HG02610 (cell line): ENCODE measurements at regions not wholly inside any gene's neighbourhood (a gene's known extent, or its start where the extent isn't known, plus 50 kb on each side); places are given as distances from the start of the nearest gene placed in this dataset.

Source experiments
- ATAC-seq: cut with Tn5 transposase; IDR thresholded peaks from one replicate; pipeline ENCODE4 v1.9.1; 2021; ENCODE audit warnings: mild to moderate bottlenecking, moderate library complexity; ENCODE audit not compliant: unreplicated experiment

DNA sequence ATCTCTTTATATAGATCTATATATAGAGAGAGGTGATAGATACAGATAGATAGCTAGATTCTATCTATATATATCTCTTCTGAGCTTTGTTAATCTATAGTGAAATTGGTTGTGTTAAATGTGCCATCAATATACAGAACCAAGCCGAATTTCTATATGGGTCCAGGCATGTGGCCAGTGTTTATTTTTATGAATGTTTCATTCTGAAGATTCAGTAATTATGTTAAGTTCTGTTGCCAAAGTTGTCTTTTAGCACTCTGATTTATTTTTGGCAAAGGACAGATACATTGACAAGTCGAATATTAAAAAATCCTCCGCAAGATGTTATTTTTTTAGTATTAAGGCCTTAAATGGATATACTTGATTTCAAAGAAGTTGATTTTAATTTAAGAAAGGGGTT lies 190.4 kb upstream of the HTR2A start:
- no peak for ATAC-seq

DNA sequence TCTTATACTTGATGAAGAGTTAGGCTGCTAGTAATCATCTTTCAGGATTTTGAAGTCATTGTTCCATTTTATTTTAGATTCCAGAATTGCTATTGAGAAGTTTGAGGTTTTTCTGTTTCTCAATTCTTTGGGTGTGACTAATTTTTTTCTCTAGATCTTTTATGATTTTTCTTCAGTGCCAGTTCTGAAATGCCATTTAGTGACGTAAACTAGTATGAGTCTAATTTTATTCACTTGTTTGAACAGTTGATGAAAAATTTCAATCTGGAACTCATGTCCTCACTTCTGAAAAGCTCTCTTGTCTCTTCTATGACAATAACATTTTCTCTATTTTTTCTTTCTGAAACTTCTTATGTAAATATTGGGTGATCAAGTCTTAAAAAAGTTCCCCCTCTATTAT lies 188.5 kb upstream of the HTR2A start:
- no peak for ATAC-seq

DNA sequence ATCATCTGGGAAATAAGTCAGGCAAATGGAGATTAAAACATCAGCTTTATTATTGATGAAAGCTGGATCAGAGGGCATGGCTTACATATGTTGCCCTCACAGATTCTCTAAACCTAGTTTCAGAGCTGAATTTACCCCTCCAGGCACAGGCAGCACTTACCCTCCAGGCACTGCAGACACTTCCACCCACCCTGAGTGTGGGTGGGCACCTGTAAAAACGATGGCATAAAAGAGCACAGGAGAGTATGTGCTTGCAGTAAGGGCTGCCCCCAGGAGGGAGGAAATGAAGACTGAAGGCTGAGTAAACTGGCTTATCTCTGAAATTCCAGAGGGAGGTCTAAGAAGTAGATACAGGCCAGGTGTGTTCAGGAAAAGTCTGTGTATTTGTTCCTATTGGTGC lies 185.0 kb upstream of the HTR2A start:
- ATAC-seq, result no peak

DNA sequence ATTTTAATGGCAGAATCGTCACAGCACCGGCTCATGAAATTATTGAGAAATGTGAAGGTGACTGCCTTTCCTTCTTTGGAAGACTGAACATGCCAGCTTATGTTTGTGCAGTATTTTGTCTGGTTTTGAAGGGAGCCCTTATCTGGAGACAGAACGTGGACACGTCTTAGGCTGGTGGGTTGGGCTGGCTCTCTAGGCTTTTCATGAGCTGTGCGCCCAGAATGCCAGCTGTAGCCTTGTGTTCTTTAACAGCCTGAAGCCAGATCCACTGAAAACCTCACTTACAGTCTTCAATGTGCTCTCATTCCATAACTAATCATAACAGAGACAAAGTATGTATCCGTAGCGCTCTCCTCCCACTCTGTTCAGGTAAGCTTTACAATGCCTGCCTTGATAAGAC lies 184.4 kb upstream of the HTR2A start:
- no peak for ATAC-seq

DNA sequence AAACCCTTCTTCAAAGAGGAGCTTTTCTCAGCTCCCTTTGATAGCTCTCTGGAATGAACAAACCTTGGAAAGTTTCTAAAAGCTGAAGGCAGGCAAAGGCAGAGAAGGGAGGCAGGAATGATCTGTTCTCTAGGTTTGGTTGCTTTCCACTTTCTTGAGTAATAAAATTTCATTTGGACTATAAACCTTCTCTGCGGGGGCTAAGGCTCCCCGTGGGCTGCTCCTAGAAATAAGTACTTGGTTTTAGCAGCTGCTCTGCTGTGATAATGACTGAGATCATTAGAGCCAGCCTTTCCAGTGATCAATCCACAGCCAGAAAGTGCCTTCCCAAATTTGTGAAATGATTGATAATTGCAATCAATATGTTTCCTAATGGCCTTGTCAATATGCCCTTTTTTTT lies 183.8 kb upstream of the HTR2A start:
- ATAC-seq, result no peak

DNA sequence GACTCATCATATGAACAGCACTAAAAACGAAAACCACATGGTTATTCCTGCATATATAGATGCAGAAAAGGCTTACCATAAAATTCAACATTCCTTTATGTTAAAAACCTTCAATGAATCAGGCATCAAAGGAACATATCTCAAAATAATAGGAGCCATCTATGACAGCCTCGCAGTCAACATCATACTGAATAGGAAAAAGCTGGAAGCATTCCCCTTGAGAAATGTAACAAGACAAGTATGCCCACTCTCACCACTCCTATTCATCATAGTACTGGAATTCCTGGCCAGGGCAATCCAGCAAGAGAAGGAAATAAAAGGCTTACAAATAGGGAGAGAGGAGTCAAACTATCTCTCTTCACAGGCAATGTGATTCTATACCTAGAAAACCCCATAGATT lies 179.6 kb upstream of the HTR2A start:
- no peak for ATAC-seq

DNA sequence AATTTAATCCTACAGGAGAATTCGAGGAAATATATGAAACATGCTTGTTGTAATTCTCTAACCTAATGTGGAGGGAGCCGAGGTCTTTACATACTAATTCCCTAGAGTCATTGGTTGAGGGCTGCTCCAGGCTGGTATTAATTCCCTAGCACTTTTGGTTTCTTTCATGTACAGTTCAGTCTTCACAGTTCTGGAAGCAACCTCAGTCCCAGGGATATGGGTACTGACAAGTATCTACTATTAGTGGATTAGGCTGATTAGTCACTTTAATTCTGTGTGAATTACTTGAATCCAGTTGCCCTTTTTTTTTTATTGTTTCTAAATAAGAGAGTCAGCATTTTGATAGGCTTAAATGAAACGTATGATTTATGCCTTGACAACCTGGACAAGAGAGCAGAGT lies 172.3 kb upstream of the HTR2A start:
- no peak for ATAC-seq

DNA sequence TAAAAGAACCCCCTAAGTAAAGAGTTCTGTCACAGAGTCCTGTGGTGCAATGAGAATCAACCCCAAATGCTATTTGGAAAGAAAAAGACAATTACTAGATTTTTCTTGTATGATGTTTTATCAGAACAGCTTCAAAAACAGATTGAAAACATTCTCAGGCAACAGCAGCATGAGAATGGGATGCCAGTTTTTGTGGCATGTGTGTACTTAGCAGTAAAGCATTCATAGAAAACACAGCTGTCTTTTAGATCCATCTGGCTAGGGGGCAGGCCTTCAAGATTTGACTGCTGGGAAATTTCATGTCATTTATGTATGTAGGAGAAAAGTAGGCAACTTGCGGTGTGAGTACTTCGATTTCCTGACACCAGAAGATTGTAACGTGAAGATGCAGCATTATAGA lies 170.5 kb upstream of the HTR2A start:
- ATAC-seq, result no peak

DNA sequence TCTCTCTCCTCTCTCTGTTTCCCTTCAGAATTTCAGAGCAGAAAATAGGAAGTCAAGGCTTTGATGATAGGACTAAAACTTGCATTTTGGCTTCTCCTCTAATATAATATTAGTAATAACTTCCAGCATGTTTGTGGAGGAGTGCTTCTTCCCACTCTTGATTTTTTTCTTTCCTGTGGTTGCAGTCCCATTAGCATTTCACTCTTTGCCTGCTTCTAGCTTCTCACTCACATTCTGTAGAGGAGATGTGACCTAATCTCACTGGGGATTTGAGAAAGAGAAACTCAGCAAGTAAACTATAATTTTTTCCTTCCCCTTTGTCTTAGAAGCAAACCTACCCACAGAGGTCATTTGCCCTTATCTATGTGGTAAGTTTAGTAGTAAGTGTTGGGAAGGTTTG lies 169.4 kb upstream of the HTR2A start:
- no peak for ATAC-seq

DNA sequence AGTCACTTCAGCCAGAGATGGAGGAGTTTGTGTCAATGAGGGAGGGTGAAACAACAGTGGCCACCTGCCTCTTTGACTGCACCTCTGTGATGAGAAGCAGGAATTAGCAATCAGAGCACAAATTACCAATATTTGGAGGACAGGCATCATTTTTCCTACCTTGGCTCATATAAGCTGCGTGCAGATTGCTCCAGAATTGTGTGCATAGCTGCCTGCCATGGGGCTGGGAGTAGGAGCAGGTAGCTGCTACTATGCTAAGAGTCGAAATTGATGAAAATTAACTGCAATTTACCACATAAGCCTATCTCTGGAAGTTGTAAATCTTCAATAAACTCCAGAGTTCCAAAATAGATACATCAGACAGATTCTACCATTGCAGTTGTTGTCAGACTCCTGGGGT lies 167.5 kb upstream of the HTR2A start:
- no peak for ATAC-seq

DNA sequence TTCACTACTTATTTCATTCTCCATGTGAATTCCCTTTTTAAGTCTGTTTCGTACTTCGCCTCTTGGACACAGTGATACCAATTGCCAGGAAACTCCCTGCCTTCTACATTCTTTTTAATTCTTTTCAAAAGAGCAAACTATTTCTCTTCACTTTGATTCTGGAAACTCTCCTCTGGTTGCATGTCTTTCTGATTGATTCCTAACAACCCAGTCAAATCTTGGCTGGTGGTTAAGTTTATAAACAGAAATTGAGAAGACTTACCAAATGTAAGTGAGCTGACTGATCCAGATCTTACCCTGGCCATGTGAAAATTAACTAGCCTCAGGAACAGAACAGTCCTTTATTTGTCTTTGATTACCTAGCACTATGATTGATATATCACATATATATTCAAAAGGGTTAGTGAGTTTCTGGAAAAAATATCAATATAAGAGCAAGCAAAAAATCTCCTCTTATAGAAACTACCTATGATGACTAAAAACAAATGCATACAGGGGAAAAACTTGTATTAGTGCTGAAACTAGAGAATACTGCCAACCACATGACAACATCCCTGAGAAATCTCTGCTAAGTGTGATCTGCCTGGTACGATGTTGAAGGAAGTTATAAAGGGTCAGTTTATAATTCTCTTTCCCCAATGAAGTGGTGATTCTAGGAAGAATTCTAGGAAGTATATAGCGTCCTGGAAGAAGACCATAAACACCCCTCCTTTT lies 152.6 kb upstream of the HTR2A start:
- peak; percentile 53 for ATAC-seq

DNA sequence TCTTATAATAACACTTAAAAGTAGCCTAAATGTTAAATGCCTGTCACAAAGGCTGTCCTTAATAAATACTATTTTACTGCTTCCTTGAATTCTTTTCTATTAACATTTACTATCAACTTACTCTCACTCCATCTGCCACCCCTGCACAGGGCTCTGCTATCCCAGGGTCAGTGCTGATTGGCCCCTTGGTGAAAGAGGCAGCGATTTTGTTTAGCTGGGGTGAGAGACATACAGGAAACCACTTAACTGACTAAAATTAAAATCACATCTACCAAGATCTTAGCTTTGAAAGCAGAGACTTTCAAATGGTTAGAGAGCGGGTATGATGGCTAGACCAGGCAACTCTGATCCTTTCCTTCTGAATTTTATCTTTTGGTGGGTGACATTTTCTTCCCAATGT lies 149.9 kb upstream of the HTR2A start:
- no peak for ATAC-seq

DNA sequence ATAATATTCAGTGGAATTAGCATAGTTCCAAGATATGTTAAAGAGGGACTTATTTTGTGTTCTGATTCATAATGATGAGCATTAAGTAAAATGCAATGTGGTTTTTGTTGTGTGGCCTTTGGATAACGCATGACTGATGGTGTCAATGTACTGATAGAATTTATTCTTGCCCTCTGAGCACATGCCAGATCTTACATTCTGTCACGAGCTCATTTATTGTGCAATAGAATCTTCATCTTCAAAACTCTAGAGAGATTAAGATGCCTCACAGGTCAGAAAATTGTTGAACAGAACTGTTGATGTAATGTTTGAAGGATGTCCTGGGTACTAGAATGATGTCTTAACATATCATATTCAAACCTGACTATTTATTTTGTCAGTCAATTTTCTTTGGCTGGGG lies 148.0 kb upstream of the HTR2A start:
- ATAC-seq, result no peak

DNA sequence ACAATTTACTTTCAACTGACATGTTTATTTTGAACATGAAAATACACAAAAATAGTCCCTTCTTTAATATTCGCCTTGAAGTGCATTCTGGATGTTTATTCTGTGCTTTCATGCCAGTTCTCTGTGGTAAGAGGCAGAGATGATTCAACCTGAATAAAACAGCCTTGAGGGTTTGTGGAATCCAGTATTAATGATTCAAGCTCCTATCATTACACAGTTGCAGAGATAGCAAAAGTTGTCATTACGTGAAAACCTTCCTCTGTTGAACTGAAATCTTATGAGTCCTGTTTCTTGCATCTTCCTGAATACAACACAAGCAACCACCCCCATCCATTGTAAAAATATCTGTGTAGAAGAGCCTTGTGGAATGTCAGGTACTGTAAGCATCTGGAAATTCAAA lies 142.3 kb upstream of the HTR2A start:
- no peak for ATAC-seq

DNA sequence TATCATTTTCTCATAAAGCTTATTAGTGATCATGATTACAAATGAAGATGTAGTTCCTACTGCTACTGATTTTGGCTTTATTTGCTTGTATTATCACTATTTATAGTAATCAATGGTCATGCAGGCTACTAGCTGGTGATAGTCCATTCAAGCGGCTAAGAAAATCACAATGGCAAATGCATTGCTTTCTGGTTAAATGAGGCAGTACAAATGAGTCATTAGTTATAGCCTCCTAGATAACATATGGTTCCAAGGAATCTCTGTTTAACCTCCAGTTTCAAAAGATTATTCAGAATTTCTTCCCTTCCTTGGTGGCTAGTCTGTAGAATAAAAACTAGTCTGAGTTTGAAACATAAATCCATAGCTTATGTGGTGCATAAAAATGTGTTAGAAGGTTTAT lies 141.3 kb upstream of the HTR2A start:
- ATAC-seq, result no peak

DNA sequence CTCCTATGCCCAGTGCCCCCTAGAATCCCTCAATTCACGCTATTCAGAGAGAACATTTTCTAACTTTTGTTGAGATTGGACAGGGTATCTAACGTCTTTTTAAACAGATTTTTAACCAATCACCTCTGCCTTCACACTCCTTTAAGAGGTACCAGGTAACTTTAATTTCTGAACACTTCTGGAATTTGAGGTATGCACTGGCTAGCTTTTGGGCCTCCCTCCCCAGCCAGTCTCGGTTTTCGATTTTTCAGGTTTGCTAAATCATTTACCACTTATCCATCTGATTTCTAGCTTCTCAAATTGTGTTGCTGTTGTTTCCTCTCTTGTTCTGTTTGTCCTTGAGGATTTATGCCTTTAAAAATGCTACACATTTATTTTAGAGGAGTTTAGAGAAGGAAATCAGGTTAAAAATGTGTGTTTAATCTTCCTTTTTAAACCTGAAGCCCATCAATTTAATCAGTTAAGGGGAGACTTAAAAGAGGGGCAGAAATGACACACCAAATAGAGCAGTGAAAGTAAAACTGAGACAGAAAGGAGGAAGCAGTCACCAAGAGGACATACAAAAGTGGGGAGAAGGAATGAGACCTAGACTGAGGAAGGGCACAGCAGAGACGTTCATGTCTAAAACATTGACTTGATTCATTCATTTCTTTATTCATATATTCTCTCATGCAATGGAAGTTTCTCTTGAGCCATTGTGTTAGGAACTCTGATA lies 139.6 kb upstream of the HTR2A start:
- ATAC-seq, result peak; percentile 100

DNA sequence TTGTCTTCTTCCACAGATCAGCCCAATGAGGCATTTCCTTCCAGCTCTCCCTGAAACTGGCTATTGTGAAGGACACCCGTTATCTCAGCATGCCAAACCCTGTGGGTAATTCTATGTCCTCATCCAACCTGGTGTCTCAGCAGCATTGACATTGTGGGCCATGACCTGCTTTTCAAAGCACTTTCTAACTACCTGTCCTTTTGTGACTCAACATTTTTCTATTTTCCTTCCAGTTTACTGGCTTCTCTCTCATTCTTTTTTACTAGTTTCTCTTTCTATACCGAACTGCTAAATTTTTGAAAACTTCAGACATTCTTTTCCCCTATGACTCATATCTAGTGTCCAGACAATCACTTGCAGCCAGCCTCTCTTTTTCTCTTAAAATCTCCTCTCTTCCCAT lies 136.4 kb upstream of the HTR2A start:
- no peak for ATAC-seq

DNA sequence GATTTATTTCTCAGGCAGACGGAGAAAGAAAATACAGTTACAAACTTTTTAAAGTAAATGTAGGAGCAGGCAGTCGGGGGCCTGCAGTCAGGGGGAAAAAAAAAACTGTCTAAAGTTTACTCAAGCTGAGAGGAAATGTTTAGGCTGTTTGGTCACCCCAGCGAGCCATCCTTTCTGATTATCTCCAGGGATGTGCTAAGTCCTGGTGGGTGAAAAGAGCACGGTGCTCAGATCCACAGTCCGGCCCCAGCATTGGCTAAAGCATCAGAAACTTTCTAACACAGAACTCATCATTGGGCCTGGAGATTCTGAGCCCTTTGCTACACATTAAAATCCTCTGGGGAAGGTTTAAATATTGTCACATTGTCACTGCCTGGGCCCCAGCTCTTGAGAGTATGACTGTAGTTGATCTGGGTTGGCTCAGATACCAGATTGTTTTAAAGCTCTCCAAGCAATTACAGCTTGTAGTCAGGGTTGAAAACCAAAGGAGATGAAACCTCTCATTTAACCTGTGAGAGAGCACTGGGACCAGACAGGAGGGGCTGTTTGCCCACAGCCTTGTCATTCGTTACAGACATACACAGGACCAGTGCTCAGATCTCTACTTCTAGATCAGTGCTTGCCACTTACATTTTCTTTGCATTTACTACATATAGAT lies 131.1 kb upstream of the HTR2A start:
- no peak for ATAC-seq

DNA sequence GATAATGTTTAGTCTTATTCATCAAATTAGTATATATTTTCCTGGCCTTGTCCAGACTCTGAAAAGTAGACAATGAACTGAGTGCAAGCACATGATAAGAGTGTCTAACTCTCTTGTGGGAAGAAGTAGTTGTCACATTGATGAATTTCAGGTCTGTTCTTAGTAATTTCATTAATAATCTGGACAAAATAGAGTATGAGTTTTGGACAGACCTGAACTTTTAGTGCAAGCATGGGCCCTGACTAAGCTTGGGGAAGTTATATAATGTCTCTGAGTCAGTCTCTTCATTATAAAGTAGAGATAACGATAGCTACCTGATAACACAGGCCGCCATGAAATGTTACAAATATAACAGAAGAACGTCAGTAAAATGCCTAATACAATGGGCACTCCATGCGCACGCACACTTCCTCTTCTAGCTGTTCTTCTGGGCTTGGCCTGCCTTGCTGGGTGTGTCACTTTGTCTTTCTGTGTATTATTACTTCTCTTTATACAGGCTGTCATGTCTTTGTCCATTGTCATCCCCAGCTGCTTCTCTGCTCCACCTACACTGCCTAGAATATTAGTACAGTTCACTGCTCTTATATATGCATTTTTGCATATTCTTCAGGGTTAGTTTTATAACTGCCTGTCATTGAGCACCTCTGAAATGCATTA lies 129.1 kb upstream of the HTR2A start:
- no peak for ATAC-seq

DNA sequence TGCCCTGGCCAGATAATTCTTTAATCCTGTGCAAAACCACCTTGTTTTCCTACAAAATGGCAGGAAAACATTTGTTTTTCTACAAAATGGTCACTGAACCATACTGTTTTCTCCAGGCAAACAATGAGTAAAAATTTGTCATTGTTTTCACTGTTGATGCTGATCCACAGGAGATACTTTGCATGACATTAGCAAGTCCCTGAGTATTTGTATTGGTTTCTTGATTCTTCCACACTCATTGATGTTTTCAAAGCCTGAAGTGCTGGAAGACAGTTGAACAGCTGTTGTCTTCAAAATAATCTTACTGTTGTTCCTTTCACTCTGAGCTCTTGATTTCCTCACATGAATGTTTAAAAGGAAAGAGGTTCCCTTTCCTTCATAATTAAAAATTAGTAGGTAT lies 123.1 kb upstream of the HTR2A start:
- ATAC-seq, result no peak

DNA sequence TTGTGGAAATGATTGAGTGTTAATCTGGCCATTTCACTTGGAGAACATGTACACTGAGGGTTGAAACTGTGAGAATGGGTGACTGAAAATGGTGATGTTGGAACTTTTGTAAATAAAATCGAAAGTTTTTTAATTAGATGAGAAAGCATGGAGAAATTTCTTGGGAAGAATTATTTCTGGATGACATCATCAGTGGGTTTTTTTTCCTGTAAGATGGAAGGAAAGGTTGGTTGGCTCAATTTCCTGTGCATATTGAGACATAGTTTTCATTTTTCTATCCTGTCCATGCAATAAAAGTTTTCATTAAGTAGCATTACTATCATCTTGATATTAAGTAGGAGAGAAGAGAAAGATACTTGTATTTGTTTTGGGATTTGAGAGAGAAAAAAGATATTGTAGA lies 120.6 kb upstream of the HTR2A start:
- no peak for ATAC-seq

DNA sequence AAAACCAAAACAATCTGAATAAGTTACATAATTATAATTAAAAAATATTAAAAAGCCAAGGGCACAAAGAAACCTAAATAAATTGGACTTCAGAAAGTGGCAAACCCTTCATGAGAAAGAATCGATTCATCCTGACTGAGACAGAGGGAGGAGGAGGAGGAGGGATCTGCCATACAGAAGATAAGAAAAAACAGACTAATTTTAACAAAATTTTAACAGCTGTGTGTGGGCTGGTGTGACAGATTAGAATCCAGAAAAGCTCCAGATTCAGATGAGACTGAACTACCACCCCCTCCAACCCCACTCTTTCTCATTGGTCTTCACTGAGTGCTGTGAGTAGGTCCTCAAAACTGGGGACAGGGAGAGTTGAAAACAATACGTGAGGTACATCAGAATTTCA lies 111.5 kb upstream of the HTR2A start:
- no peak for ATAC-seq
